Progenitor cell of endocrine pancreas (in vitro differentiated cells): ENCODE measurements at regions not wholly inside any gene's neighbourhood (a gene's known extent, or its start where the extent isn't known, plus 50 kb on each side); places are given as distances from the start of the nearest gene placed in this dataset.

Experiments used
- DNase-seq: peaks from one replicate; pipeline ENCODE4 v3.0.0; 2021; ENCODE audit warnings: low spot score; ENCODE audit not compliant: unreplicated experiment
- H3K27ac Mint-ChIP-seq: 2 replicates; pipeline ENCODE4 v1.8.0; 2021; ENCODE audit warnings: mild to moderate bottlenecking, moderate library complexity, mixed read lengths
- H3K27me3 Mint-ChIP-seq: 2 replicates; pipeline ENCODE4 v1.8.0; 2021; ENCODE audit warnings: mixed read lengths
- H3K36me3 Mint-ChIP-seq: 2 replicates; pipeline ENCODE4 v1.8.0; 2022; ENCODE audit warnings: mixed read lengths; ENCODE audit not compliant: insufficient read depth
- H3K4me1 Mint-ChIP-seq: 2 replicates; pipeline ENCODE4 v1.8.0; 2021; ENCODE audit warnings: low read depth, mixed read lengths
- H3K4me3 Mint-ChIP-seq: 2 replicates; pipeline ENCODE4 v1.8.0; 2021; ENCODE audit warnings: low read depth, mild to moderate bottlenecking, moderate library complexity, mixed read lengths
- H3K9me3 Mint-ChIP-seq: 2 replicates; pipeline ENCODE4 v1.8.0; 2021; ENCODE audit warnings: low read depth, mixed read lengths
- TF ChIP-seq, protein P1 (sequence below): fragments of 200-600 bp; sonication (generic); IDR thresholded peaks from one replicate; pipeline ENCODE4 v1.5.0; 2021; ENCODE audit warnings: antibody characterized with exemption, mild to moderate bottlenecking; ENCODE audit not compliant: unreplicated experiment

DNA sequence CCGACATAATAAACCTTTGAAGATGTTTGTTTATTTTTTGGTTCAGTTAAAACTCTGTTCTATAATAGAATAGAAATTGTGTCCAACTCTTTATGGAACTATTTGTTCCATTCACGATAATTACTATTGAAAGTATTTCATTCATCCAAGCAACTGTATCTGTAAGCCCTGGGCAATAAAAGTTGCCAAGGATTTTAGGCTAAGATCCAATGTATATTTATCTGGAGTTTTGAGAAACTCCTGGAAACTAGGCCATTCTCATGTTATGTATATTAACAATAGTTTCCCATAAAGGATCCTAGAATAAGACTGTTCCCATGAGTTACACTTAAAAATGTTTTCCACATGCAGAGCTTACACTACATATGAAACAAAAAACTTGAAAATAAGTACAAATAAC is 261.6 kb downstream of the SLITRK6 start:
- Mint-ChIP-seq H3K36me3 (no peaks in the 10 kb centered on the region), H3K4me1 (no peaks in the 10 kb centered on the region), H3K27ac (no peak overlapping the region), H3K27me3 (no peaks in the 10 kb centered on the region), H3K9me3 (no peaks in the 10 kb centered on the region), H3K4me3 (no peak overlapping the region)
- TF ChIP-seq, protein P1, sequence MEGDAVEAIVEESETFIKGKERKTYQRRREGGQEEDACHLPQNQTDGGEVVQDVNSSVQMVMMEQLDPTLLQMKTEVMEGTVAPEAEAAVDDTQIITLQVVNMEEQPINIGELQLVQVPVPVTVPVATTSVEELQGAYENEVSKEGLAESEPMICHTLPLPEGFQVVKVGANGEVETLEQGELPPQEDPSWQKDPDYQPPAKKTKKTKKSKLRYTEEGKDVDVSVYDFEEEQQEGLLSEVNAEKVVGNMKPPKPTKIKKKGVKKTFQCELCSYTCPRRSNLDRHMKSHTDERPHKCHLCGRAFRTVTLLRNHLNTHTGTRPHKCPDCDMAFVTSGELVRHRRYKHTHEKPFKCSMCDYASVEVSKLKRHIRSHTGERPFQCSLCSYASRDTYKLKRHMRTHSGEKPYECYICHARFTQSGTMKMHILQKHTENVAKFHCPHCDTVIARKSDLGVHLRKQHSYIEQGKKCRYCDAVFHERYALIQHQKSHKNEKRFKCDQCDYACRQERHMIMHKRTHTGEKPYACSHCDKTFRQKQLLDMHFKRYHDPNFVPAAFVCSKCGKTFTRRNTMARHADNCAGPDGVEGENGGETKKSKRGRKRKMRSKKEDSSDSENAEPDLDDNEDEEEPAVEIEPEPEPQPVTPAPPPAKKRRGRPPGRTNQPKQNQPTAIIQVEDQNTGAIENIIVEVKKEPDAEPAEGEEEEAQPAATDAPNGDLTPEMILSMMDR: no peak
- no peak for DNase-seq

DNA sequence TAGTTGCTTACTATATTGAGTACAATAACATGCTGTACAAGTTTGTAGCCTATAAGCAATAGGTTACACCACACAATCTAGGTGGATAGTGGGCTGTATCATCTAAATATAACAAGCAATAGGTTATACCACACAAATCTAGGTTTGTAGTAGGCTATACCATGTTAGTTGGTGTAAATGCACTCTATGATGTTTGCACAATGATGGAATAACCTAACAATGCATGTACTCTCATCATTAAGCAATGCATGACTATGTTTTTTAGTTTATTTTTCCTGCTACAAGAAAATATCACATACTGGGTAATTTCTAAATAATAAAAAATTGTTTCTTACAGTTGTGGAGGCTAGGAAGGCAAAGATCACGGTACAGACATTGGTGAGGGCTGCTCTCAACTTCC is 262.5 kb downstream of the SLITRK6 start:
- Mint-ChIP-seq H3K9me3 (no peaks in the 10 kb centered on the region), H3K27me3 (no peaks in the 10 kb centered on the region), H3K4me3 (no peak overlapping the region), H3K4me1 (no peaks in the 10 kb centered on the region), H3K36me3 (no peaks in the 10 kb centered on the region), H3K27ac (no peak overlapping the region)
- DNase-seq: no peak
- TF ChIP-seq, protein P1: no peak

DNA sequence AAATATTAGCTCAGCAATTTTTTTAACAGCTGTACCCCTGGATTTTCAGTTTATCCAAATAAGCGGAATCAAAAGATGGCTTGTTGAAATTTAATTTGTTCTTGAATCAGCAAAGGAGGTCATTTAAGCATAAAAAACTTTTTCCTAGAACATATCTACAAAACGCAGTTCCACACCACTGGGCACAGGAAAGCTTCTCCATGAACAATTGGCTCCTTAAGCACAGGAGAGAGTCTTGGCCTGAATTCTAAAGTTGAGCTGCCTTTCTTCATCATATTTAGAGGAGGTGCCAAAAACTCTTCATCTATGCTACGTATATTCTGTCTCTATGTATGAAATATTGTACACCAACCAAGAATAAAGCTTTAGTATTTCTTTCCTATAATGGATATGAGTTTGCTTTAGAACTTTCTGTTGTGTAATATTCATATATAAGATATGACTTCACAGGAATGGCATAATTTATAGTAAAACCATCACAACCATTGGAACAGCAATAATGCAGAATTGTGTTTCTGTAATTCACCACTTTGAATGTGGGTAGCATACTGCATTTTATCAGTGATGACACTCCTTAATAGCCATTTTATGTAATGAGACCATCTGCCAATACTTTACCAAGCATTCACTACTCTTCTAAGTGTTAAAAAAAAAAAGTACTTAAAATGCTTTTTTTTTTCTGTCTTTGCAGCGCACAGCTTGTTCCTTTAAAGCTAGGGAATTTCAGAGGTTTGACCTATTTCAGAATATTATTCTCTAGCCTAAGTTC is 263.7 kb downstream of the SLITRK6 start:
- Mint-ChIP-seq H3K36me3 (no peaks in the 10 kb centered on the region), H3K27ac (no peak overlapping the region), H3K9me3 (no peaks in the 10 kb centered on the region), H3K4me1 (no peaks in the 10 kb centered on the region), H3K4me3 (no peak overlapping the region), H3K27me3 (no peaks in the 10 kb centered on the region)
- no peak for DNase-seq
- TF ChIP-seq, protein P1: no peak

DNA sequence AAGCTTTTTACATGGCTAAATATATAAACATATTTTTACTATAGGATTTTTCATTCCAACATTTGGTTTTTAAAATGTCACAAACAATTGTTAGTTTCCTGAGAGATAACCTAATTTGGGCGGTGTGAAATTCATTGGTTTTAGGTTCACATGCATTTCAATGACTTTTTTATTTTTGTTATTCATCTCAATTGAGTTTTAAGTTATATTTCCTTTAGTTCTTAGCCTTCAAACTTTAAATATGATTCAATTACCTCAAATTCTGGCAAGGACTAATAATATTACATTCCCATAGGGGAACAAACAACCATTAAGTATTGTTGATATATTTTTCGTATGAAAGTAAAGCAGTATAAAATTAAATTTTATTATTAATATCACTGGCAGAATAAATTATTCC is 265.3 kb downstream of the SLITRK6 start:
- Mint-ChIP-seq H3K4me3 (no peak overlapping the region), H3K9me3 (no peaks in the 10 kb centered on the region), H3K27ac (no peak overlapping the region), H3K27me3 (no peaks in the 10 kb centered on the region), H3K4me1 (peaks cover 2% of the 10 kb centered on the region), H3K36me3 (no peaks in the 10 kb centered on the region)
- DNase-seq: no peak
- TF ChIP-seq, protein P1: no peak

DNA sequence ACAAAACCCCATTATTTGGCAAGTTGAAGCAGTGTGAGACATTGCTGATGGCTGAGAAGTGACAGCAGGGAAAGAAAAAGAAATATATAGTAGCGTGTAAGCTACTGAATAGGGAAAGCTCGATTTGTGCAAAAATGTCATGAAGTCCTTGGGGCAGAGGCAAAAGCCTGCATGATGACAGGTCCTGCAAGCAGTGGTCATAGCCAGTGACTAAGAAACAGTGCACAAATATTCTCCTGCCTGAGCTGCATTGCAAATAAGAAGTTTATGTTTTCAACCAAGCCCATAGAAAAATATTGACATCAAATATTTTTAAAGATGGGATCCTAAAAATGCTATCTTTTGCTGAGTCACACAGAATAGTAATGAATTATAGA is 270.0 kb downstream of the SLITRK6 start:
- peaks cover 11% of the 10 kb centered on the region for H3K4me1 Mint-ChIP-seq
- DNase-seq: no peak
- no peak overlapping the region for H3K27ac Mint-ChIP-seq
- no peak overlapping the region for H3K4me3 Mint-ChIP-seq
- peaks cover 4% of the 10 kb centered on the region for H3K9me3 Mint-ChIP-seq
- peaks cover 1% of the 10 kb centered on the region for H3K36me3 Mint-ChIP-seq
- TF ChIP-seq, protein P1: no peak
- H3K27me3 Mint-ChIP-seq: no peaks in the 10 kb centered on the region
